NCI-H2196 (cell line): ENCODE measurements at regions not wholly inside any gene's neighbourhood (a gene's known extent, or its start where the extent isn't known, plus 50 kb on each side); places are given as distances from the start of the nearest gene placed in this dataset.
A peak's percentile ranks its signal among the peaks of the same experiment; 100 is the strongest.
"Not testable (repeated sequence)": the region's sequence is repeated elsewhere in the genome, so short reads cannot be mapped to it uniquely, and the experiment has no call there.

ENCODE experiments used
- DNase-seq: peaks from one replicate; lab custom pipeline; 2025; ENCODE audit not compliant: unreplicated experiment; lab: John Stamatoyannopoulos, UW

- DNase-seq, result no peak
These were observed 195.0 kb downstream of the BTBD3 start for GRCh38 chr20:12112665-12113064.

DNA sequence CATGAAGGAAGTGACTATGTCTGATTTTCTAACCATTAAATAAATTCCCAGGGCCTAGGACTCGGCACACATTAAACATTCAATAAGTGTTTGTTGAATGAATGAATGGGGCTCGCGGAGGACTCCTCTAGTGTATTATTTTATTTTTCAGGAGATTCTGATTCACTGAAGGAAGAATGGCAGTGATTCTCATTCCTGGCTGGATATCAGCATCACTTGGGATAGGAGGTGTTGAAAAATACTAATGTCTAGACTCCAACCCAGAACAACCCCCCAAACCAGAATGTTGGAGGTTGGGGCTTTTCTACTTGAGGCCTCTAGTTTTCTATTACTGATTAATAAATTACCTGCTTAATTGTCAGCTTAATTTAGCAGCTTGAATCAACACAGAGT, 195.4 kb downstream of the BTBD3 start:
- no peak for DNase-seq

DNA sequence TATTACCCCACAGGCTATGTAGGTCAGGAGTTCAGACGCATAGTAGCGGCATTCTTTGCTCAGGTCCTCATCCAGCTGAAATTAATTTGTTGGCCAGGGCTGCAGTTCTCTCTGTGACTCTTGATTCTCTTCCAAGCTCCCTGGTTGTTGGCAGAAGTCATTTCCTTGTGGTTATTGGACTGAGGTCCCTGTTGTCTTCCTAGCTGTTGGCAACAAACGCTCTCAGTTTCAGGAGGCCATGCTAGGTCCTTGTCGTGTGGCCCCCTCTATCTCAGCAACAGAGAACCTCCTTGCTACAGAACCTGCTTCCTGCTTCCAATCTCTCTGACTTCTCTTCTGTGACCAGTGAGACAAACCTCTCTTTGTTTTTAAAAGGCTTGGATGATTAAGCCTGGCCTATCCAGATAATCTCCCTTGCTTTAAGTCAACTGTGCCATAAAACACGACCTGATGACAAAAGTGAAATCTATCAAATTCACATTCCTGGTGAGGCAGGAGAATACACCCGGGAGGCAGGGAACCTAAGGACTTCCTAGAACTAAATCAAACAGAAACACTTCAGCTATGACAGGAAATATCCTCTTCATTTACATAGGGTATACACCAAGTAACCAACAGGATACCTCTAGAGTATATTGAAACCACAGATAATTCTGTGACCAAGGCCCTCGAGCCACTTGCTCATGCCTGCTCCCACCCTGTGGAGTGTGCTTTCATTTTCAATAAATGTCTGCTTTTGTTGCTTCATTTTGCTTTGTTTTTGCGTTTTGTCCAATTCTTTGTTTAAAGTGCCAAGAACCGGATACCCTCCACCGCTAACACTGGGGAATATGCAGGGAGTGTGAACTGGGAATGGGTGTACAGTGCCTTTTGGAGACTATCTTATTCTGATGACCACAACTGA, 196.0 kb downstream of the BTBD3 start:
- peak; percentile 22 for DNase-seq

- not testable (repeated sequence) for DNase-seq
These were observed 211.4 kb downstream of the BTBD3 start for GRCh38 chr20:12129114-12129513.

- DNase-seq, result not testable (repeated sequence)
These were observed 211.8 kb downstream of the BTBD3 start for GRCh38 chr20:12129532-12129931.

GRCh38 chr20:12130781-12131180, 213.1 kb downstream of the BTBD3 start:
- no peak for DNase-seq

DNA sequence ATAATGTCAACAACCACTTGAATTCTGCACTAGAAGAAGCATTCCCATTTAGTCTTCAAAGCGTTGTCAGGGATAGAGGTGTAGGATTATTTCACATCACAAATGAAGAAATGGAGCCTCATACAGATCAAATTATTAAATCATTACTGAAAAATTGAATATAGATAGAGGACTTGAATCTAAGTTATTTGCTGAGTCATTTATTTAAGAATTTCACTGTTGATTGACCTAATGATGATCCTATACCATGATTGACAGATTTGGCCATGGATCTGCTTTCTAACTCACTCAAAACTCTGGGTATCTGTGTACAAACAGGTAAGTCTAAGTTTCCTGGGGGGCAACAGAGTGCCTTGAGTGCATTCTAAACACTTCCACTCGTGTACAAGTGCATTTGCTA, 215.9 kb downstream of the BTBD3 start:
- no peak for DNase-seq

DNA sequence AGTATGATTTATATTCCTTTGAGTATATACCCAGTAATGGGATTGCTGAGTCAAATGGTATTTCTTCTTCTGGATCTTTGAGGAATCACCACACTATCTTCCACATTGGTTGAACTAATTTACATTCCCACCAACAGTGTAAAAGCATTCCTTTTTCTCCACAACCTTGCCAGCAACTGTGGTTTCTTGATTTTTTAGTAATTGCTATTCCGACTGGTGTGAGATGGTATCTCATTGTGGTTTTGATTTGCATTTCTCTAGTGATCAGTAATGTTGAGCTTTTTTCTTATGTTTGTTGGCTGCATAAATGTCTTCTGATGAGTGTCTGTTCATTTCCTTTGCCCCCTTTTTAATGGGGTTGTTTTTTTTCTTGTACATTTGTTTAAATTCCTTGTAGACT, 228.3 kb downstream of the BTBD3 start:
- DNase-seq, result not testable (repeated sequence)

GRCh38 chr20:12152996-12153395, 235.3 kb downstream of the BTBD3 start:
- DNase-seq, result no peak

DNA sequence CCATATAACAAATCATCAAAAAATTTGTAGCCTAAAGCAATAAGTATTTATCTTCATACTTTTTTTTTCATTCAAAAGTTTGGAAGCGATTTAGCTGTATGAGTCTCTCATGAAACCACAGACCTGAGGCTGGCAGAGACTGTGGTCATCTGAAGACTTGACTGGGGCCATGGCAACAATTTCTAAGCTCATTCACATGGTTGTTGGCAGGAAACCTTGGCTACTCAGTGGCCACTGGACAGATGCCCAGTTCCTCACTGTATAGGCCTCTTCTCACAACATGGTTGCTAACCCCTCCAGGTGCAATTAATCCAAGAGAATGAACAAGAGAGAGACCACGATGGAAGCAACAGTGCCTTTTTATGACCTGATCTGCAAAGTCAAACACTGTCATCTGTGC, 235.9 kb downstream of the BTBD3 start:
- peak; percentile 64 for DNase-seq

DNA sequence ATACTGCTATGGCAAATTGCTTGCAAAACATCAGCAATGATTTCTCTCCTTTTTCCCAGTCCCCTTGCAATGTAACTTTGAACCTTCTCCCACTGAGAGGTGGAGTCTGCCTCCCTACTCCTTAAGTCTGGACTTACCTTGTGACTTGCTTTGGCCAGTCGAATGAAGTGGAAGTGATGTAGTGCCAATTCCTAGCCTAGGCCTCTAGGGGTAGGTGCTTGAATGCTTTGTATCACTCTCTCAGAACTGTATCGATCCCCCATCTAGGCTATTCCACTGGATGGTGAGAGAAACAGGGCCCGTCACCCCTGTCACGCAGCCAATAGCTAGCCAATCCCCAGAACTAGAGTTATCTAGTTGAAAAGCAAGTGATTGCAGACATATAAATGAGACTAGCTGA, 238.6 kb downstream of the BTBD3 start:
- DNase-seq, result no peak

GRCh38 chr20:12159261-12159660, 241.6 kb downstream of the BTBD3 start:
- DNase-seq, result no peak

- no peak for DNase-seq
These were observed 244.0 kb downstream of the BTBD3 start for GRCh38 chr20:12161734-12162133.

- no peak for DNase-seq
These were observed 248.5 kb downstream of the BTBD3 start for GRCh38 chr20:12166053-12166717.

GRCh38 chr20:12170406-12170805, 252.7 kb downstream of the BTBD3 start:
- no peak for DNase-seq

DNA sequence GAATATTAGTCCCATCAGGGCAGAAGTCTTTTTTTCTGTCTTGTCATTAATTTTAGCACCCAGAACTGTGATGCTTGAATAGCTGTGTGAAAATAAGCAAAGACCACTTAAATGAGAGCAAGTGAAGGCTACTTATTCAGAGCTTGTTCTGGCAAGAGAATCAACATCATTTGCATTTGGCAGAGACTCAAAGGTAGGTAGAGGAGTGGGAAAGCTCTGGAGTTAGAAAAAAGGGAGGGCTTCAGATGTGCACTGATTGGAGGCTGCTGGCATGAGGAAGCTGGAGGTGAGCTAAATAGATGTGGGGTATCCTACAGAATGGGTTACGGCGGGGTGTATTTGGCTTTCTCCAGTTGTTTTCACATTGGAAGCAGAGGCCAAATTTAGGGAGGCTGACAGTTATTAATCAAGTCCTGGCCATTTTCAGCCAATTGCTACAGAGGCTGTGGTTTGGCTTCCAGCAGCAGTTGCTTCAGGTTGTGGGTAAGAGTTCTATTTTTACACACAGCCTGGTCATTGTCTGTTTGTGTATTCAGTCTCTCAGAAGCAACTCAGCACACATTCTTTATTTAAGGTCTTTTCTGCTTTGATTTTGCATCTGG, 254.3 kb downstream of the BTBD3 start:
- DNase-seq, result no peak

DNA sequence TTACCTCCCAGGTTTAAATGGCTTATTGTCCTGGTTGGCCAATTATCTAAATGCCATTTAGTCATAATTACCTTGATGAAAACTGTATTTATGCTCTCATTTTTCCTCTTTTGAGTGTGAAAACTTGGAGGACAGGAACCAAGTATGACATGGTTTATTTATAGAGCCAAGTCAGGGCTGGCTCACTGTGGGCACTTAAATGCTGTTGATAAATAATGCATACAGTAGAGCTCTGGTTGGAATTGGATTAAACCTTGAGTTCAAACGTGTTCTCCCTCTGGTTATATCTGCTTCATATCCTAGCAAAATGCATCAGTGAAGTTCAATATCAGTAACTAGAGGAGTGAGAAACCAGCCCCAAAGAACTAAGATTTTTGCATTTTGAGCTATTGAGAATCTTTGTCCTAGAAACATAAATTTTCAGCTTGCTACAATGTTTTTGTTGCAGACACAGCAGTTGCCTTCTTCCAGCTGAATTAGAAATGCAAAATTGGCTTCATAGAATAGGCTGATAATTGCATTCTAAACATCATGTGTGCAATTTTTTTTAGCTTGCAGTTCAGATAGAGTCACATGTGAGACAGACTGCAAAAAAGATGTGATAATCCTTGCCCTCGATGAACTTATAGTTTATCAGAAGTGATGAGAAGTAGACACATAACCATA, 255.8 kb downstream of the BTBD3 start:
- DNase-seq, result no peak

DNA sequence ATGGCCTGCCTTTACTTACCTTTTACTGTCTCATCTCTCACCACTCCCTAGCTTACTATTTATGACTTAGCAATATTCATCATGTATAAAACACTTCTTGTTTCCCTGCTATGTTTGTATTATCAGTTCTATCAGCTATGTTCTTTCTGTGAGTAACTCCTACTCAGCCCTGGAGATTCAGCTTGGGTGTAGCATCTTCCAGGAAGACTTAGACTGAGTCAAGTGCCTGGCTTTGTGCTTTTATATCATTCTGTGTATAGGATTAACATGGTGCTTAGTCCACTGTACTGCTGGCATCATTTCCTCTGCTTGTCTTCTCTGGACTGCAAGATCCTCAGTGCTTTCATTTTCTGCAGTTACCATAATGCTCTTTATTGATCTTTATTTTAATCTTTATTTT, 257.8 kb downstream of the BTBD3 start:
- DNase-seq, result no peak

DNA sequence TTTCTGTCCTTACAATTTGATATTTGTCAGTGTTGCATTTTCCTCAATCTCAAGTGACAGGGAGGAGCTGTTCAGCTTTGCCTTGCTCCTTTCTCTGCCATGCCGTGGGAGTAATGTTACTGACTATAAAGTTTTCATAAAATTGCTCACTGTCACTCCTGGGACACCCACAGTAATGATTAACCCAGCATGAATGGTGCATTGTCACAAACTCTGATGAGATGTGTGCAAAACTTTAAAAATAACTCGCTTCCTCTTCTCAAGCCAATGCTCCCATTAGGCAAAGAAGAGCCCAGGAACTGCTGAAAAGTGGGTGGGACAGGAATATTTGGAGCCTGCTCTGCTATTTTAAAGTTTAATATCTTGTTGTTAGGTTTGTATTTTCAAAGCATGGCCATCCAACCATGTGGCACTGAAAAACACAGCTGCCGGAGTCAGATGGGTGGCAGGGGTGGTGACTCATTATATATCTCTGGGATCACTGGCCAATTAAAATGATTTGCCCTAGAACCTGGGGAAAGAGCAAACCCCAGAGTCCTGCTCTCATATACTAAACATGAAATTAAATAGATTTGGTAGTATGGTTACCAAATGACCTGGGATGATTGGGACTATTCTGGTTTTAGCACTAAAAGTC, 260.1 kb downstream of the BTBD3 start:
- DNase-seq, result no peak

- DNase-seq, result no peak
These were observed 262.0 kb downstream of the BTBD3 start for GRCh38 chr20:12179692-12180091.

GRCh38 chr20:12180107-12180661, 262.5 kb downstream of the BTBD3 start:
- no peak for DNase-seq
